ENCODE measurements at regions not wholly inside any gene's neighbourhood (a gene's known extent, or its start where the extent isn't known, plus 50 kb on each side); places are given as distances from the start of the nearest gene placed in this dataset.

- TF ChIP-seq CTCF (IDR thresholded peaks at IDR 0.05; ENCODE audit: low read depth, low read length) = no peak
- no peak for TF ChIP-seq POLR2A (IDR thresholded peaks at IDR 0.05; ENCODE audit: extremely low read depth, insufficient read length)
- no peak for TF ChIP-seq MAX (IDR thresholded peaks at IDR 0.05; ENCODE audit: low read depth, low read length)
- no peak for TF ChIP-seq MYC (IDR thresholded peaks at IDR 0.05; ENCODE audit: low read depth, low read length)
Measured at GRCh38 chr5:162786234-162786633, 651.2 kb upstream of the CCNG1 start.

Data from NB4 (cell line).